ENCODE measurements at regions not wholly inside any gene's neighbourhood (a gene's known extent, or its start where the extent isn't known, plus 50 kb on each side); places are given as distances from the start of the nearest gene placed in this dataset.

GRCh38 chr12:105921055-105921454 lies 217.7 kb downstream of the NUAK1 start:
- intact Hi-C loops (cut with micrococcal nuclease), result no loop called here
- no peaks in the 10 kb centered on the region; a peak in 1 of 4 replicates for H3K4me1 ChIP-seq (ENCODE audit: control insufficient read depth in 1 of 2, insufficient read depth in 2 of 2, low read length in 2 of 2)
- ChIA-PET POLR2A (no interaction called here), RAD21 (ENCODE audit: low non-redundant PET in 1 of 2, low total read pairs in 2 of 2, uncharacterized antibody in 2 of 2, unreplicated experiment in 2 of 2) (no interaction called here), CTCF (no interaction called here)
- TF ChIP-seq FOSL1 (IDR thresholded peaks at IDR 0.05; ENCODE audit: low read depth) (no peak), EGR1 (IDR thresholded peaks at IDR 0.05; ENCODE audit: low read depth) (no peak), ZBTB33 (IDR thresholded peaks at IDR 0.05; ENCODE audit: extremely low read depth, insufficient replicate concordance, low read length) (no peak), MAX (IDR thresholded peaks at IDR 0.05) (no peak), ZFX (IDR thresholded peaks at IDR 0.05) (no peak), CEBPB (IDR thresholded peaks at IDR 0.05; ENCODE audit: low read depth) (no peak), ZNF274 (IDR thresholded peaks at IDR 0.05; ENCODE audit: low read depth, low read length) (no peak)
- DNase-seq (ENCODE audit: low read depth, low spot score) (no peak), ATAC-seq (no peak)
- no peaks in the 10 kb centered on the region for H4K20me1 ChIP-seq (ENCODE audit: insufficient read depth)
- no TSS peak for BruUV-seq (replicated peaks)
- H3K27me3 ChIP-seq (ENCODE audit: insufficient read depth, low read length), result no peaks in the 10 kb centered on the region
- no peak overlapping the region for H3K9ac ChIP-seq (ENCODE audit: low read length)
- no peaks in the 10 kb centered on the region for H3K79me2 ChIP-seq (ENCODE audit: insufficient read depth, low read length)
- H2AFZ ChIP-seq (ENCODE audit: low read depth, low read length, poor library complexity, severe bottlenecking), result no peak overlapping the region
- no peak overlapping the region for H3K4me3 ChIP-seq (replicated peaks in 1 of 2; ENCODE audit: low read depth in 1 of 2, low read length in 2 of 2)
- no peaks in the 10 kb centered on the region for H3K9me3 ChIP-seq (ENCODE audit: control insufficient read depth in 1 of 2, insufficient read depth in 1 of 2, low read depth in 1 of 2, low read length in 2 of 2)
- H3K27ac ChIP-seq (ENCODE audit: low read depth, low read length), result no peak overlapping the region
- no peaks in the 10 kb centered on the region for H3K9me2 ChIP-seq (ENCODE audit: insufficient read depth)
- no peaks in the 10 kb centered on the region for H3K36me3 ChIP-seq (ENCODE audit: control insufficient read depth in 1 of 2, insufficient read depth in 2 of 2, low read length in 2 of 2)
- no peak overlapping the region for H3K4me2 ChIP-seq (ENCODE audit: low read length)

- no peak for ATAC-seq
- Histone ChIP-seq H3K27me3 (ENCODE audit: insufficient read depth, low read length) (no peaks in the 10 kb centered on the region), H3K9me2 (ENCODE audit: insufficient read depth) (no peaks in the 10 kb centered on the region), H4K20me1 (ENCODE audit: insufficient read depth) (no peaks in the 10 kb centered on the region), H3K36me3 (ENCODE audit: control insufficient read depth in 1 of 2, insufficient read depth in 2 of 2, low read length in 2 of 2) (no peaks in the 10 kb centered on the region), H3K4me2 (ENCODE audit: low read length) (no peak overlapping the region), H3K4me1 (ENCODE audit: control insufficient read depth in 1 of 2, insufficient read depth in 2 of 2, low read length in 2 of 2) (no peaks in the 10 kb centered on the region; a peak in 1 of 4 replicates), H3K9ac (ENCODE audit: low read length) (no peak overlapping the region), H3K4me3 (replicated peaks in 1 of 2; ENCODE audit: low read depth in 1 of 2, low read length in 2 of 2) (no peak overlapping the region), H2AFZ (ENCODE audit: low read depth, low read length, poor library complexity, severe bottlenecking) (no peak overlapping the region), H3K9me3 (ENCODE audit: control insufficient read depth in 1 of 2, insufficient read depth in 1 of 2, low read depth in 1 of 2, low read length in 2 of 2) (no peaks in the 10 kb centered on the region), H3K79me2 (ENCODE audit: insufficient read depth, low read length) (no peaks in the 10 kb centered on the region), H3K27ac (ENCODE audit: low read depth, low read length) (no peak overlapping the region)
- CTCF ChIA-PET, result no interaction called here
- intact Hi-C loops (cut with micrococcal nuclease), result no loop called here
- no peak for DNase-seq (ENCODE audit: low read depth, low spot score)
- no TSS peak for BruUV-seq (replicated peaks)
- RAD21 ChIA-PET (ENCODE audit: low non-redundant PET in 1 of 2, low total read pairs in 2 of 2, uncharacterized antibody in 2 of 2, unreplicated experiment in 2 of 2), result no interaction called here
- TF ChIP-seq JUND (IDR thresholded peaks at IDR 0.05) (no peak), EZH2phosphoT487 (IDR thresholded peaks at IDR 0.05; ENCODE audit: borderline replicate concordance) (no peak), YY1 (IDR thresholded peaks at IDR 0.05; ENCODE audit: extremely low read depth, insufficient replicate concordance, low read depth, low read length) (no peak), SP1 (IDR thresholded peaks at IDR 0.05; ENCODE audit: low read depth) (no peak), EGR1 (IDR thresholded peaks at IDR 0.05; ENCODE audit: low read depth) (no peak), EZH2 (IDR thresholded peaks at IDR 0.05) (no peak), FOSL1 (IDR thresholded peaks at IDR 0.05; ENCODE audit: low read depth) (no peak), REST (IDR thresholded peaks at IDR 0.05; ENCODE audit: low read depth) (no peak), CEBPB (IDR thresholded peaks at IDR 0.05; ENCODE audit: low read depth) (no peak)
- POLR2A ChIA-PET, result no interaction called here
Observed at GRCh38 chr12:105921872-105922669, 216.7 kb downstream of the NUAK1 start.
